Fibroblast of mammary gland (primary cell): ENCODE measurements at regions not wholly inside any gene's neighbourhood (a gene's known extent, or its start where the extent isn't known, plus 50 kb on each side); places are given as distances from the start of the nearest gene placed in this dataset.

Experiments used
- DNase-seq: peaks from one replicate; pipeline ENCODE4 v3.0.0-alpha.2; 2010; ENCODE audit warnings: low read depth
- H3K4me3 ChIP-seq: 2 replicates; pipeline ENCODE4 v1.5.1; 2011; ENCODE audit warnings: low read depth, mild to moderate bottlenecking, low read length, moderate library complexity; ENCODE audit not compliant: control insufficient read depth
- CTCF ChIP-seq: conservative IDR thresholded peaks from 2 replicates; pipeline ENCODE4 v1.5.1; 2011; ENCODE audit warnings: low read depth, low read length, inconsistent platforms; ENCODE audit not compliant: control insufficient read depth, insufficient read depth

DNA sequence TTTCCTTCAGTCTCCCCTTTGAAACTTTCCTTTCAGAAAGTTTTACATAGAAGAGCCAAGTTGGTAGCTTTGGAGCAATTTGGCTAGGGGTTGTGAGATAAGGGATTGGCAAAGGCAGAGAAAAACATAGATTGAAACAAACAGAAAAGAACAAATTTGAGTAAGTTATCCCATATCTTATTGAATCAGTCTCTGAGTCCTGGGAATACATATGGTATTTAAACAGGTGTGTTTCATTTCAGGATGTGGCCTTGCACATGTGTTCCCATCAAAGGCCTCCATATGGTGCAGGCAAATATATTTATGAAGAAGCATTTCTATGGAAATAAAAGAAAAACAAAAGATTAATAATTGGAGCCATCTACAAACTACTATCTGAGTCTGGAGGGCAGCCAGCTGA, 227.9 kb upstream of the ZFP42 start:
- no peak overlapping the region for H3K4me3 ChIP-seq
- DNase-seq, result no peak
- no peak for TF ChIP-seq CTCF

DNA sequence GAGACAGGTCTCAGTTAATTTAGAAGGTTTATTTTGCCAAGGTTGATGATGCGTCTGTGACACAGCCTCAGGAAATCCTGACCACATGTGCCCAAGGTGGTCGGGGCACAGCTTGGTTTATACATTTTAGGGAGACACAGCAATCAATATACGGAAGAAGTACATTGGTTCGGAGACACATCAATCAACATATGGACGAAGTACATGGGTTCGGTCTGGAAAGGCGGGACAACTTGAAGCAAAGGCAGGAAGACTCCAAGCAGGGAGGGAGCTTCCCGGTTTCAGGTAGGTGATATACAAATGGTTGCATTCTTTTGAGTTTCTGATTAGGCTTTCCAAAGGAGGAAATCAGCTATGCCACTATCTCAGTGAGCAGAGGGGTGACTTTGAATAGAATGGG, 225.2 kb upstream of the ZFP42 start:
- no peak for DNase-seq

GRCh38 chr4:187777954-187778353, 217.6 kb upstream of the ZFP42 start:
- no peak for TF ChIP-seq CTCF
- H3K4me3 ChIP-seq, result no peak overlapping the region
- no peak for DNase-seq

More for the DNA sequence above, 225.2 kb upstream of the ZFP42 start:
- no peak for TF ChIP-seq CTCF
- no peak overlapping the region for H3K4me3 ChIP-seq

- H3K4me3 ChIP-seq, result no peak overlapping the region
- no peak for TF ChIP-seq CTCF
- DNase-seq, result no peak
Observed at GRCh38 chr4:187780070-187780469, 215.5 kb upstream of the ZFP42 start.

GRCh38 chr4:187782286-187782824, 213.2 kb upstream of the ZFP42 start:
- DNase-seq, result no peak
- TF ChIP-seq CTCF, result no peak
- no peak overlapping the region for H3K4me3 ChIP-seq

DNA sequence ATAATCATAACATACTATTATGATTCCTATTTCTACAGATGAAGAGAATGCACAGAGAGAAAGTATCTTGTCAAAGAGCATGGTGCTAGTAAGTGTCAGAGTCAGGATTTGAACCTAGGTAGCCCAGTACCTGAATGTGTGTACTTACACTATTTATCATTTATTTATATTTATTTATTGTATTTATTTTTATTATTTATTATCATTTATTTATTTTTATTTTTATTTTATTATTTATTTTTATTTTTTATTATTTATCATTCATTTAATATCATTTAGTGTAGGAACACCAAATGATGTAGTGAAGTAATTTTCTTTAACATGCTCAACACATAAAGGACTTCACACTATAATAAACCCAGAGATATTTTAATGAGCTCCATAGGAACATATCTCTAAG, 209.4 kb upstream of the ZFP42 start:
- DNase-seq, result no peak
- no peak for TF ChIP-seq CTCF
- no peak overlapping the region for H3K4me3 ChIP-seq

DNA sequence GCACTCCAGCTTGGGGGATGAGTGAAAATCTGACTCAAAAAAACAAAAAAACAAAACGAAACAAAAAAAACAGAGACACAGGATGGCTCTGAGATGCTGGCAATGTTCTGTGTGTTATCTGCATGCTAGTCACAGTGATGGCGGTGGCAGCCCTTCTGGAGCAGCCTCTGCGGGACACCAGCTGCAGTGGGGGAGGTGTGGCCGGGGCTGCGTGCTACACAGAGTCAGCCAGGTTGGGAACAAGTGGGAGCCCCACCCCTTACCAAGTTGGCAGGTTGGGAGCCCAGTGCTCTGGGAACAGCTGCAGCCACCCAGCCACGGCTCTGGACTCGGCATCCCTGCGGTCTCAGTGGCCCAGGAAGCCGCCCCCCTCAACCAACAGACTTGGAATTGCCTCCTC, 206.5 kb upstream of the ZFP42 start:
- no peak for TF ChIP-seq CTCF
- DNase-seq, result no peak
- no peak overlapping the region for H3K4me3 ChIP-seq
